GM12864 (cell line): ENCODE measurements at regions not wholly inside any gene's neighbourhood (a gene's known extent, or its start where the extent isn't known, plus 50 kb on each side); places are given as distances from the start of the nearest gene placed in this dataset.

ENCODE experiments used
- DNase-seq: peaks from one replicate; pipeline ENCODE4 v3.0.0-alpha.2; 2011; ENCODE audit warnings: low read depth
- H3K4me3 ChIP-seq: 2 replicates; pipeline ENCODE4 v1.5.1; 2011; ENCODE audit warnings: mild to moderate bottlenecking, low read depth, low read length, control low read depth
- TF ChIP-seq, protein P1 (sequence below): IDR thresholded peaks from 2 replicates; pipeline ENCODE4 v1.5.1; 2011; ENCODE audit warnings: low read depth, mild to moderate bottlenecking, moderate library complexity, low read length, control low read depth, inconsistent platforms; ENCODE audit errors: missing control alignments

DNA sequence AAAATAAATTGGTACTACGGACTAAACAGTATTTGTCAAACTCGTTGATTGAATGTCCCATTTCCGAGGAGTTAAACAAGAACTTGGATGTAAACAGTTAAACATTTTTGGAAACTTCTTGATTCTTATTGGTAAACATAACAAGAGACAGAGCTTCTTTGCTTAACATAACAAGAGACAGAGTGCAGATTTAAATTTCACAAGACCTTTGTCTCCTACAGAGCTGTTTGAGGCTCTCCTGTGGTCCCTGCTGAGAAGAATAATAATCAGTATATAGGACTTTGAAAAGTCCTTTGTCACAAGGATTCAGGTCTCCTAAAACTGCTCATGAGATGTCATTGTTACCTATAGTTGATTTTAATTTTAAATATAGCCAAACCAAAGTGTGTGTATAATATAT is 170.6 kb upstream of the C21orf91 start:
- DNase-seq: no peak
- H3K4me3 ChIP-seq: no peak overlapping the region
- TF ChIP-seq, protein P1, sequence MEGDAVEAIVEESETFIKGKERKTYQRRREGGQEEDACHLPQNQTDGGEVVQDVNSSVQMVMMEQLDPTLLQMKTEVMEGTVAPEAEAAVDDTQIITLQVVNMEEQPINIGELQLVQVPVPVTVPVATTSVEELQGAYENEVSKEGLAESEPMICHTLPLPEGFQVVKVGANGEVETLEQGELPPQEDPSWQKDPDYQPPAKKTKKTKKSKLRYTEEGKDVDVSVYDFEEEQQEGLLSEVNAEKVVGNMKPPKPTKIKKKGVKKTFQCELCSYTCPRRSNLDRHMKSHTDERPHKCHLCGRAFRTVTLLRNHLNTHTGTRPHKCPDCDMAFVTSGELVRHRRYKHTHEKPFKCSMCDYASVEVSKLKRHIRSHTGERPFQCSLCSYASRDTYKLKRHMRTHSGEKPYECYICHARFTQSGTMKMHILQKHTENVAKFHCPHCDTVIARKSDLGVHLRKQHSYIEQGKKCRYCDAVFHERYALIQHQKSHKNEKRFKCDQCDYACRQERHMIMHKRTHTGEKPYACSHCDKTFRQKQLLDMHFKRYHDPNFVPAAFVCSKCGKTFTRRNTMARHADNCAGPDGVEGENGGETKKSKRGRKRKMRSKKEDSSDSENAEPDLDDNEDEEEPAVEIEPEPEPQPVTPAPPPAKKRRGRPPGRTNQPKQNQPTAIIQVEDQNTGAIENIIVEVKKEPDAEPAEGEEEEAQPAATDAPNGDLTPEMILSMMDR: no peak

DNA sequence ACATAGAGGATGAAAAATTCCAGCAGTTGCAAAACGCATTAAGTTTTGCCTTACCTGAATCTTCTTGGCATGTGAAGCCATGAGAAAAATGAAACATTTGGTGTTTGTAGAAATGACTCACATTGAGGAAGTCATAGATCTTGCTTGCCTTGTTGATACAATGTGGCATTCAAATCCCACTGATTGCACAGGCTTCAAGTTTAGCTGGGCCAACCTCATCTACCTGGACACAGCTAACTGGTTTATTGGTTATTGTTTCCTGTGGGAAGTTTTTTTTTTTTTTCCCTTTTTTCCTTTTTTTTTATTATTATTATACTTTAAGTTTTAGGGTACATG is 168.9 kb upstream of the C21orf91 start:
- TF ChIP-seq, protein P1: no peak
- DNase-seq: no peak
- H3K4me3 ChIP-seq: no peak overlapping the region

DNA sequence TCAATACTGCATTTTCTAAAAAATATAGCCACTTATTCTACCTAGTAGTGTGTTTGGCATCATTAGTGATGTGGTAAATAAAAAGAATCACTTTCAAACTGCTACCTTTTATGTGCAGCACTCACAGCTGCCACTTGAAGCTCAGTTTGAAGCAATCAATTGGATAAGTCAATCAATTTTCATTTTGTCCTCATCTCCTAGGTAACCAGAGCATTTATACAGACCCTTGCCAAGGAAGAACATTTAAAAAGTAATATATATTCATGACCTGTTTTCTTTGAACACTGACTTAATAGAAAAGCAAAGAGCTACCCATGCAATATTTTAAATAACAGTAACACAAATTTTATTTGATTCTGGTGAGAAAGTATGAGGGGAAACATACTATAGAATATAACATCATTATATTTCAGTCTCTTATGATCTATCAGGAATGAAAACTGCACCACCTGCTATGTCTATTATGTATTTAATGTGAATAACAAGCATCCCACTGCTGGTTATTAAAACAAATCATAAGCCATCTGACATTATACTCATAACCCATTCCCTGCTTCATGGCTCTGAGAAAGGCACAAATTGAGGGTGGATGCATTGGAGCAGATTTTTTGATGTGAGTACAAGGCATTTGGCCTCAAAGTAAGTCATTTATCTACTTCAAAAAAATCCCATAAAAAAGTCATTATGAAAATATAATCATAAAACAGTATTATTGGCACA is 168.4 kb upstream of the C21orf91 start:
- no peak overlapping the region for H3K4me3 ChIP-seq
- DNase-seq: no peak
- TF ChIP-seq, protein P1: no peak

DNA sequence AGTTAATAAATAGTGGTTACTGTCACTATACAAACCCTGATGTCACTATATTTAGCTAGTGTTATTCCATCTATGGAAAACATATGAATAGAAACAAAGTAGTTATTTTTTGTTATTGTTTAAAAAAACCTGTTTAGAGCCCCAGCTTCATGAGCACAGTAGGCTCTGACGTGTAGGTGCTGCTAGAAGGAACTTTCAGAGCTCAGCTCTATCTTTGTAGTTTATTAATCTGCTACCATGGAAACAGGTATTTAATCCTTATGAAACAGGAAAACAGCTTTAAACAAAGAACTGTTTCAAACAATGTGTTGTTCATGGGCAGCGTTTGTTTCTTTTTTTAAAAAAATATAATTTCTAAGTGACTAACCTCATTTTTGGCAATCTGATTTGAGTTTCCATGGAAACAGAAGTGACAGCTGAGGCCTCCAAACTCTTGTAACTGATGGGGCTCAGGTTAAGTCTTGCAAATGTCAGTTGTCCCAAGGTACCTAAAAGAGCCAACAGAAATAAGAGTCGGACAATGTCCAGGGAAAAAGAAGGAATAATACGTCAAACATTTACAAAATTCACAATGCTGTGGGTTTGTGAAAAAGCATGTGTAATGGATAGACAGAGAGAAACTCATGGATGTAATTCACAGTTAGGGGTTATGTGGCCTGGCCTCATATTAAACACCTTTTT is 162.0 kb upstream of the C21orf91 start:
- no peak for DNase-seq
- TF ChIP-seq, protein P1: no peak
- H3K4me3 ChIP-seq: no peak overlapping the region

DNA sequence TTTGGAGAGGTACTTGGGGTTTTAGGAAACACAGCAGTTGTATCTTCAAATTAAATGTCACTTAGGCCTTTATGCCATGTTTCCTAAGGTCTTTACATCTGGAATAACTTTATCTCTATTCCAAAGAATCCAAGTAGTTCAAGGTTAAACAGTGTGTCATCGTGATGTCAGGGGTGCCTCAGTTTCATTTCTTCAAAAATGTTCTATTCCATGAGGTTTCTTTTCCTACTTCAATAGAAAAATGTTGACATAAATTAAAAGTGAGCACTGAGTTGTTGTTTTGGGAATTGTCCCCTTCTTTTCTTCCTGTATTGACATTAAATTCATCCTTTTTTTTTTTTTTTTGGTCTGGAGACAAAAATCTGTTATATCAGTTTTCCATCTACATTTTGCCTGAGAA is 160.6 kb upstream of the C21orf91 start:
- TF ChIP-seq, protein P1: no peak
- no peak for DNase-seq
- no peak overlapping the region for H3K4me3 ChIP-seq

DNA sequence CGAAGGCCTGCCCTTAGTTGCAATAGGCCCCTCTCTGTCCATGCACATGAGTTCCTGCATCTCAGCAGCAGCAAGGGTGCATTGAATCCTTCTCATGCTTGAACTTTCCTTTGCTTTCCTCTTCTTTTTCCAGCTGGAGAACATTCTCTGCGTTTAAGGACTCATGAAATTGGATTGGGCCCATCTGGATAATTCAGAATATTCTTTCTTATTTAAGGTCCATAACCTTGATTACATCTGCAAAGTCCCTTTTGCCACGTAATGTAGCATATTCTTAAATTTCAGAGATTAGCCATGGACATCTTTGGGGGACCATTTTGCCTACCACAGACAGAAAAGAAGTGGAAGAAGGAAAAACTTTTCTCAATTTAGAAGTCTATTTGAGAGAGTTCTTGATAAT is 159.7 kb upstream of the C21orf91 start:
- no peak for DNase-seq
- H3K4me3 ChIP-seq: no peak overlapping the region
- TF ChIP-seq, protein P1: no peak

DNA sequence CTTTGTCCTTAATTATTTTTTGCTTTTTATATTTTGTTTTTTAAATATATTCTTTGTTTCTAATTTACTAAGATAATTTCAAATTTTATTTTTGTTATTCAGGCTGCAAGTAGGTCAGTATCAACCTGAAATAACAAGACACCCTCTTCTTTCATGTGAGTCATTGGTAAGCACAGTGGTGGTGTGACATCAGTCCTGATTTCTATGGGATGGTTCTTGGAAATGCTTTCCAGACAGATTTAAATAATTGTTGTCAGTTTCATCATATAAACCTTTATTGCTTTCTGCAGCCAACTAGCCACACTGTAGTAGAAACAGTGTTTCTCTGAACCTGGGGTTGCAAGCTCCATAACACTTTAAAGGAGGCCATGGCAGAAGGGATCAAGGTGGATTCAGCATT is 157.5 kb upstream of the C21orf91 start:
- H3K4me3 ChIP-seq: no peak overlapping the region
- no peak for DNase-seq
- TF ChIP-seq, protein P1: no peak
